ENCODE measurements at regions not wholly inside any gene's neighbourhood (a gene's known extent, or its start where the extent isn't known, plus 50 kb on each side); places are given as distances from the start of the nearest gene placed in this dataset.
"Not testable (repeated sequence)": the region's sequence is repeated elsewhere in the genome, so short reads cannot be mapped to it uniquely, and the experiment has no call there.

DNA sequence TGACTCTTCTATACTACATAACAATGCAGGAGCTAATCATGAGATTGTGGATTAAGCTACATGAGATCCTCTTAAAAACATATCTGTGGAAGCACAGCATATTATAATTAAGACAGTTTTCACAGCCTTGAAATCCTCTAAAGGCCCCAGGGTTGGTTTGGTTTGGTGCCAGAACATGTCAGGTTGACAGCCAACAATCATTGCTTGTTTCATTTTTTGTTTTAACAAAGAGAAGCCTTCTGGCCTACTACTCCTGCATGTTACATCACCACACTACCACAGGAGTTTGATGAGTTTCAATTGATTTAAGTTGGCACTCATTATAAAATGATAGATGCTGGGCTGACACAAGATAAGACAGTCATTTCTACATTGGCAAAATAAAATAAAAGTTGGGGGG lies 255.9 kb upstream of the ERBB4 start:
- in situ Hi-C loops (cut with MboI; ENCODE audit: low sequenced_read_pairs): no loop called here

DNA sequence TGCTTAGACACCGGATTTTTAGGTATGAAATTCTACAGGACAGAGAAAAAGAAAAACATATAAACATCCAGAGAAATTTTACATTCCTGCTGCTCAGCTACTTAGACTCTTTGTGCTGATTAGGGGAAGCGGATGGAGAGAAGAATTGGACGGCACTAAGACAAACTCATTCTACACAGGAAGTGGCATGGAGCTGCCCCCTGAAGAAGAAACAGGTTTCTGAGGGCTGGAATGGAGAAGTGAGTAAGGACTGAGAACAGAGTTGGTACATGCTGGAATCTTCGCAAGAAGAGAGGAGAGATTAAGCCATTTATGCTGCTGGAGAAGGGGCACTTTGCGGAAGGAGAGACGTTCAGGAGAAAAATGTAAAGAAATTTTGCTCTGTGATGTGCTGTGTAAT lies 253.0 kb upstream of the ERBB4 start:
- in situ Hi-C loops (cut with MboI; ENCODE audit: low sequenced_read_pairs): no loop called here

GRCh38 chr2:212786088-212786487 lies 247.5 kb upstream of the ERBB4 start:
- in situ Hi-C loops (cut with MboI; ENCODE audit: low sequenced_read_pairs): not testable (repeated sequence)

- in situ Hi-C loops (cut with MboI; ENCODE audit: low sequenced_read_pairs): no loop called here
Measured at GRCh38 chr2:212777020-212777491, 238.5 kb upstream of the ERBB4 start.

GRCh38 chr2:212773808-212774339 lies 235.3 kb upstream of the ERBB4 start:
- in situ Hi-C loops (cut with MboI; ENCODE audit: low sequenced_read_pairs): no loop called here

GRCh38 chr2:212770240-212770639 lies 231.6 kb upstream of the ERBB4 start:
- in situ Hi-C loops (cut with MboI; ENCODE audit: low sequenced_read_pairs): no loop called here

DNA sequence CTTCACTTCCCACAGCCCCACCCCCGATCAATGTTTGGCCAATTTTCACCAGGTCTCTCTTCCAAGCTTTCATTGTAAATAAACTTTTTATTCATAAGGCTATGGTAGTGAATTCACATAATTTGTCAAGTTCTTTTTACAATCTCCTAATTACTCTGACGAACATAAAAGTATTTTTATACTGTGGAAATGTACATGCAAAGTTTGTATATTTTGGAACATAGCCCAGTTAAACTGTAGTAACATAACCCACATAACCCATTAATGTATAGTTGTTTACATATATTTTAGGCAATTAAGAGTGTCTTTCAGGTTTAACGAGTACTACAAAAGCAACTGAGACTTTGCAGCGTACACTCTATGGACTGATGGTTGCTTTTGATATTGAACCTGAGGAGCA lies 228.3 kb upstream of the ERBB4 start:
- in situ Hi-C loops (cut with MboI; ENCODE audit: low sequenced_read_pairs): no loop called here

GRCh38 chr2:212752730-212753351 lies 214.2 kb upstream of the ERBB4 start:
- in situ Hi-C loops (cut with MboI; ENCODE audit: low sequenced_read_pairs): no loop called here

GRCh38 chr2:212745359-212745758 lies 206.8 kb upstream of the ERBB4 start:
- in situ Hi-C loops (cut with MboI; ENCODE audit: low sequenced_read_pairs): no loop called here

DNA sequence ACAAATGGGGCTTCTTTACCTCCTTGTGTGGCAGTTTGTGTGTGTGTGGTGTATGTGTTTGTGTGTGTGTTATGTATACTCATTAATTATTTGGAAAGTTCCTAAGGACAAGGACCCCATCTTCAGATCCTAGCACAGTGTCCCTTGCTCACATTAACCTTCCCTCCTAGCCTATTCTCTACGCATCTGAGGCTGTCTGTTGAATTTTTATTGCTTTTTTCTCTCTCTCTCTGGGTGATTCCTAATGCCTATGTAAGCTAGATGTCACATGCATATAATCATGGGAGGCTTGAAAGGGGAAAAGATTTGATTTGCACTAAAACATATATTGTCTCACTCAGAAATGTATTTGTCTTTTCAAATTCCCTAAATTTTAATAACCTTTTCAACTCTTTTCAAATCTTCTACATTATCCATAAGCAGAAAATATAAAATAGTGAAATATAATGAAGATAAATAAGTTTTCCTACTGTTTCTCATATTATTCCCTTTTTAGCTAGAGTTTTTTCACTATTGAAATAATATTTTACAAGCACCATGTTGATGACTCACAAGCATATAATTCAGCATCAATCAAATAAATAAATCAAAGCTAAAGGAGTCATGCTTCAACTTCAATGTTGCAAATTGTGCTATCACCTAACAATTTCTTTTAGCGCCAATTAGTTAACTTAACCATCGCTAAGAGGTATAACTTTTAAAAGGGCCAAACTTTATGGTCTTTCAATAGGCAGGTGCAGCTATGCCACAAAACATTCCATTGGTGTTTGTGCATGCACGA lies 199.0 kb upstream of the ERBB4 start:
- in situ Hi-C loops (cut with MboI; ENCODE audit: low sequenced_read_pairs): no loop called here

DNA sequence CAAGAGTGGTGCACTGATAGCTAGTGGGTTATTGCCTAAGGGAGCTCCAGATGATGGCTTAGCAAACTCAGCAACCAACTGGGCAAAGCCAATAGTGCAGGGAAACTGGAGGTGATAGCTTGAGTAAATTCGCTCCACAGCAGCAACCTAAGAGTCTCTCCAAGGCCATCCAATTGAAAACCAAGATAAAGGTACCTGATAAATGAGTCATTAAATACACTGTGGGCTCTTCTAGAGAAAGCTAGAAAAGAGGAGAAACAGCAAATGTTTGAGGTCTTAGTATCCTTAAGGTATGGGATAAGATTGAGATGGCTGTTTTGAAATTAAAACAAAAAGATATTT lies 197.8 kb upstream of the ERBB4 start:
- in situ Hi-C loops (cut with MboI; ENCODE audit: low sequenced_read_pairs): no loop called here

- in situ Hi-C loops (cut with MboI; ENCODE audit: low sequenced_read_pairs): no loop called here
Measured at GRCh38 chr2:212733273-212733672, 194.7 kb upstream of the ERBB4 start.

GRCh38 chr2:212732860-212733259 lies 194.3 kb upstream of the ERBB4 start:
- in situ Hi-C loops (cut with MboI; ENCODE audit: low sequenced_read_pairs): no loop called here

DNA sequence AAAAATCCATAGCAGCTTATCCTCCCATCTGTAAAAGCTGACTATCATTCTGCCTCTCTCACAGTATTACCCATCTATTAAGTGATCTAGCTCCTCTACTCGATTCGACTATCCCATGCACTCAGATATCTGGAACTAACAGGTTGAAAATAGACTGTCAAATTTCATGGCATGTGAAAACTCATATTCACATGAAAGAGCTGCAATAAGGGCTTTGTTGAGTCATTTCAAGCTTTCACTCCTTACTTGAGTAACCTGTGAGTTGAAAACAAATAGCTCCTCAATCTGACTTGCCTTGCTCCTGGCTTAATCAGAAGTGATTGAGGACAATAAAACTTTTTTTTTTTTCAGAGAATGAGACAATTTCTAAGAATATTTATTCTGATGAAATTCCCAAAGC lies 192.4 kb upstream of the ERBB4 start:
- in situ Hi-C loops (cut with MboI; ENCODE audit: low sequenced_read_pairs): no loop called here

DNA sequence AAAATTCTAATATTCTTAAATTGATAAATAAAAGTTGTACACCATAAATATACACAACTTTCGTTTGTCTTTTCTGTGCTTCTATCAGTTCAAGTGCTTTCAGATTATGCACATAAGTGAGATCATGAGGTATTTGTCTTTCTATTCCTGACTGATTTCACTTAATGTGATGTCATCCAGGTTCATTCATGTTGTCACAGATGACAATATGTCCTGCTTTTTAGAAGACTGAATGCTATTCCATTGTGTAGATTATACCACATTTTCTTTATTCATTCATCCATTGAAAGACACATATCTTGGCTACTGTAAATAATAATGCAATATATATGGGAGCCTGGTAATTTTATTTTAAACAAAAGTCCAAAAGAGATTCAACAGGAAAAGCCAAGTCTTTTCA lies 190.1 kb upstream of the ERBB4 start:
- in situ Hi-C loops (cut with MboI; ENCODE audit: low sequenced_read_pairs): no loop called here

GRCh38 chr2:212727751-212728150 lies 189.1 kb upstream of the ERBB4 start:
- in situ Hi-C loops (cut with MboI; ENCODE audit: low sequenced_read_pairs): no loop called here

DNA sequence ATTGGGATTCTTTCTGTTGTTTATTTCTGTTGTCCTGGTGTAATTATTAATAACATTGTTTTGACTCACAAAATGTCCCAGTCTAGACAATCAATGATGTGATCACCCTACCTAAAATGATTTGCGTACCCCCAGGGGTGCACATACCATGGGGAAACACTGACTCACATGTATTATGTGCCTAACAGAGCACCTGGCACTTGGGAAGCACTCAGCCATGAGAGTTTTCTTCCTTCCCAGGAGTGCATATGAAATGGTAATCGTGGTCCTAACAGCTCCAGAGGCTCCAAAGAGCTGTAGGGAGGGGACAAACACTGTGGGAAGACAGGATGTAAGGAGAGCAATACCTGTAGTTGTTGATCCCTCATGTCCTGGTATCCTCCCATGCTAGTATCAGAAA lies 187.8 kb upstream of the ERBB4 start:
- in situ Hi-C loops (cut with MboI; ENCODE audit: low sequenced_read_pairs): no loop called here

- in situ Hi-C loops (cut with MboI; ENCODE audit: low sequenced_read_pairs): no loop called here
Measured at GRCh38 chr2:212725180-212725579, 186.6 kb upstream of the ERBB4 start.

GRCh38 chr2:212723226-212723625 lies 184.6 kb upstream of the ERBB4 start:
- in situ Hi-C loops (cut with MboI; ENCODE audit: low sequenced_read_pairs): no loop called here

GRCh38 chr2:212722046-212722445 lies 183.4 kb upstream of the ERBB4 start:
- in situ Hi-C loops (cut with MboI; ENCODE audit: low sequenced_read_pairs): no loop called here

DNA sequence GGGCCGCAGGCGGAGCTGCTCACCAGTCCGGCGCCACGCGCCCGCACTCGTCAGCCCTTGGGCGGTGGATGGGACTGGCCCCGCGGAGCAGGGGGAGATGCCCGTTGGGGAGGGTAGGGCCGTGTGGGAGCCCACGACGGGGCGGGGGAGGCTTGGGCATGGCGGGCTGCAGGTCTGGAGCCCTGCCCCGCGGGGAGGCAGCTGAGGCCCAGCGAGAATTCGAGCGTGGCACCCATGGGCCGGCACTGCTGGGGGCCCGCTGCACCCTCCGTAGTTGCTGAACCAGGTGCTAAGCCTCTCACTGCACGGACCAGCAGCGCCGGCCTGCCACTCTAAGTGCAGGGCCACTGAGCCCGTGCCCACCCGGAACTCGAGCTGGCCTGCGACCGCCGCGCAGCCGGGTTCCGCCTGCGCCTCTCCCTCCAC lies 182.4 kb upstream of the ERBB4 start:
- in situ Hi-C loops (cut with MboI; ENCODE audit: low sequenced_read_pairs): no loop called here

GRCh38 chr2:212715411-212715810 lies 176.8 kb upstream of the ERBB4 start:
- in situ Hi-C loops (cut with MboI; ENCODE audit: low sequenced_read_pairs): not testable (repeated sequence)
